ENCODE measurements at regions not wholly inside any gene's neighbourhood (a gene's known extent, or its start where the extent isn't known, plus 50 kb on each side); places are given as distances from the start of the nearest gene placed in this dataset.

- Histone ChIP-seq H3K4me3 (ENCODE audit: low read depth, low read length) (no peak overlapping the region), H3K36me3 (no peaks in the 10 kb centered on the region), H3K9me3 (no peaks in the 10 kb centered on the region), H3K4me1 (no peaks in the 10 kb centered on the region), H3K27me3 (no peaks in the 10 kb centered on the region)
- DNase-seq = no peak
- TF ChIP-seq, protein P1, sequence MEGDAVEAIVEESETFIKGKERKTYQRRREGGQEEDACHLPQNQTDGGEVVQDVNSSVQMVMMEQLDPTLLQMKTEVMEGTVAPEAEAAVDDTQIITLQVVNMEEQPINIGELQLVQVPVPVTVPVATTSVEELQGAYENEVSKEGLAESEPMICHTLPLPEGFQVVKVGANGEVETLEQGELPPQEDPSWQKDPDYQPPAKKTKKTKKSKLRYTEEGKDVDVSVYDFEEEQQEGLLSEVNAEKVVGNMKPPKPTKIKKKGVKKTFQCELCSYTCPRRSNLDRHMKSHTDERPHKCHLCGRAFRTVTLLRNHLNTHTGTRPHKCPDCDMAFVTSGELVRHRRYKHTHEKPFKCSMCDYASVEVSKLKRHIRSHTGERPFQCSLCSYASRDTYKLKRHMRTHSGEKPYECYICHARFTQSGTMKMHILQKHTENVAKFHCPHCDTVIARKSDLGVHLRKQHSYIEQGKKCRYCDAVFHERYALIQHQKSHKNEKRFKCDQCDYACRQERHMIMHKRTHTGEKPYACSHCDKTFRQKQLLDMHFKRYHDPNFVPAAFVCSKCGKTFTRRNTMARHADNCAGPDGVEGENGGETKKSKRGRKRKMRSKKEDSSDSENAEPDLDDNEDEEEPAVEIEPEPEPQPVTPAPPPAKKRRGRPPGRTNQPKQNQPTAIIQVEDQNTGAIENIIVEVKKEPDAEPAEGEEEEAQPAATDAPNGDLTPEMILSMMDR (IDR thresholded peaks at IDR 0.05; ENCODE audit: low read depth, low read length) = no peak
Measured at GRCh38 chr10:10489805-10490571, 527.7 kb upstream of the CELF2 start.

GRCh38 chr10:10490581-10490980 lies 527.1 kb upstream of the CELF2 start:
- no peaks in the 10 kb centered on the region for H3K27me3 ChIP-seq
- H3K9me3 ChIP-seq = no peaks in the 10 kb centered on the region
- H3K4me3 ChIP-seq (ENCODE audit: low read depth, low read length) = no peak overlapping the region
- TF ChIP-seq, protein P1 (IDR thresholded peaks at IDR 0.05; ENCODE audit: low read depth, low read length) = no peak
- no peaks in the 10 kb centered on the region for H3K36me3 ChIP-seq
- no peak for DNase-seq
- H3K4me1 ChIP-seq = no peaks in the 10 kb centered on the region

DNA sequence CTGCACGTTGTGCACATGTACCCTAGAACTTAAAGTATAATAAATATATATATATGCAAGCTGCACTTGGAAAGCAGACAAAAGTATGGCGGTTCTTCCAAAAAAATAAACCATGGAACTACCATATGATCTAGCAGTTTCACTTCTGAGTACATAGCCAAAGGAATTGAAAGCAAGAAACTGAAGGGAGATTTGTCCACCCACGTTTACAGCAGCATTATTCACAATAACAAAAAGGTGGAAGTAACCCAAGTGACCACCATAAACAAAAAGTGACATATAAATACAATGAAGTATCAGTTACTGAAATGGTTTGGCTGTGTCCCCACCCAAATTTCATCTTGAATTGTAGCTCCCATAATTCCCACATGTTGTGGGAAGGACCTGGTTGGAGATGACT lies 525.3 kb upstream of the CELF2 start:
- Histone ChIP-seq H3K4me3 (ENCODE audit: low read depth, low read length) (no peak overlapping the region), H3K36me3 (no peaks in the 10 kb centered on the region), H3K9me3 (no peaks in the 10 kb centered on the region), H3K4me1 (no peaks in the 10 kb centered on the region), H3K27me3 (no peaks in the 10 kb centered on the region)
- no peak for DNase-seq
- TF ChIP-seq, protein P1 (IDR thresholded peaks at IDR 0.05; ENCODE audit: low read depth, low read length) = no peak

DNA sequence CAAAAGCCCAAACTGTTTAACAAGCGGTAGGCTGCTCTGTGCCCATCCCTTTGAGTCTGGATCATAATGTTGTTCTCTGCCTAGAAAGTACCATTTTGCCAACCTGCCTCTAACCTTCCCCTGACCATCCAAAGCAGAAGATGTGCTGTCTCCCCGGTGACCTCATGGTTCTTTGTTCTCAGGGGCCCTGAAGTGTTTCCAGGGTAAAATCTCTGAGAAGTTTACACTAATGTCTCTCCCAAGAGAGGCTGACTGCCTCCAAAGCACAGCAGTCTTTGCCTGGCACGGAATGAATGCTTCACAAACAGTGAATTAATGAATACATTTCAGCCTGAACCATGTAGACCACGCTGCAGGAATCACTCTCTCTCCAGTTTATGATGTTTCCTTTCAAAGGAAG lies 523.8 kb upstream of the CELF2 start:
- no peaks in the 10 kb centered on the region for H3K36me3 ChIP-seq
- H3K27me3 ChIP-seq = no peaks in the 10 kb centered on the region
- H3K4me1 ChIP-seq = no peaks in the 10 kb centered on the region
- TF ChIP-seq, protein P1 (IDR thresholded peaks at IDR 0.05; ENCODE audit: low read depth, low read length) = no peak
- no peak for DNase-seq
- no peaks in the 10 kb centered on the region for H3K9me3 ChIP-seq
- no peak overlapping the region for H3K4me3 ChIP-seq (ENCODE audit: low read depth, low read length)

DNA sequence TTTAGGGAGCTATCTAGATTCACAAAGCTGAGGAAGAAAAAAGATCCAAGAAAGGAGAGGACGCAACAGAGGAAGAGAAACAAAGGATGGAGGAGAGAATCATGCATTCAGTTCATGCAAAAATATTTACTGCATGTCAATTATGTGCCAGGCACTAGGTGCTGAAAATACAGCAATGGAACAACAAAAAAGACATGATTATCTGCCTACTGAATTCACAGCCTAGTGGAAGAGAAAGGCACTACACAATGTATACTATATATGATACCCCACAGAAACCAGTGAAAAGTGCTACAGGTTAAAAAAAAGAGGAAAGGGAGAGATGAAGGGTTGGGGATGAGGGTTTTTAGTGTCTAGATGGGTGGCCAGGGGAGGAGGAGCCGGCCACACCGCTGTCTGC lies 520.4 kb upstream of the CELF2 start:
- Histone ChIP-seq H3K9me3 (no peaks in the 10 kb centered on the region), H3K36me3 (no peaks in the 10 kb centered on the region), H3K4me1 (no peaks in the 10 kb centered on the region), H3K4me3 (ENCODE audit: low read depth, low read length) (no peak overlapping the region), H3K27me3 (no peaks in the 10 kb centered on the region)
- no peak for DNase-seq
- TF ChIP-seq, protein P1 (IDR thresholded peaks at IDR 0.05; ENCODE audit: low read depth, low read length) = no peak

DNA sequence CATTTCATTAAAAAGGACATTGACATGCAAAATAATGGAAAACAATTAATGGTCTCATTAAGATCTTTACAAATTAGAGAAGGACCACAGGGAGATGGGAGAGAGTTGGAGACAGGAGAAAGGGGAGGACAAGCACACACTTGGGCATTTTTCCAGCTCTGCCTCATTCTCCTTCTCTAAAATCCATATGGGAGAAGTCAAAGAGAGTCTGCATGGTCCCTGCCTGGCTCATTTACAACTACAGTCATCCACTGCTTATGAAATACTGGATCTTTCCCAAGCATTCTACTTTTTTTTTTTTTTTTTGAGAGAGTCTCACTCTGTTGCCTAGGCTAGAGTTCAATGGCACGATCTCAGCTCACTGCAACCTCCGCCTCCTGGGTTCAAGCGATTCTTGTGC lies 518.9 kb upstream of the CELF2 start:
- TF ChIP-seq, protein P1 (IDR thresholded peaks at IDR 0.05; ENCODE audit: low read depth, low read length) = no peak
- H3K4me3 ChIP-seq (ENCODE audit: low read depth, low read length) = no peak overlapping the region
- no peaks in the 10 kb centered on the region for H3K9me3 ChIP-seq
- no peaks in the 10 kb centered on the region for H3K36me3 ChIP-seq
- H3K27me3 ChIP-seq = no peaks in the 10 kb centered on the region
- H3K4me1 ChIP-seq = no peaks in the 10 kb centered on the region
- no peak for DNase-seq
